ENCODE measurements at regions not wholly inside any gene's neighbourhood (a gene's known extent, or its start where the extent isn't known, plus 50 kb on each side); places are given as distances from the start of the nearest gene placed in this dataset.

DNA sequence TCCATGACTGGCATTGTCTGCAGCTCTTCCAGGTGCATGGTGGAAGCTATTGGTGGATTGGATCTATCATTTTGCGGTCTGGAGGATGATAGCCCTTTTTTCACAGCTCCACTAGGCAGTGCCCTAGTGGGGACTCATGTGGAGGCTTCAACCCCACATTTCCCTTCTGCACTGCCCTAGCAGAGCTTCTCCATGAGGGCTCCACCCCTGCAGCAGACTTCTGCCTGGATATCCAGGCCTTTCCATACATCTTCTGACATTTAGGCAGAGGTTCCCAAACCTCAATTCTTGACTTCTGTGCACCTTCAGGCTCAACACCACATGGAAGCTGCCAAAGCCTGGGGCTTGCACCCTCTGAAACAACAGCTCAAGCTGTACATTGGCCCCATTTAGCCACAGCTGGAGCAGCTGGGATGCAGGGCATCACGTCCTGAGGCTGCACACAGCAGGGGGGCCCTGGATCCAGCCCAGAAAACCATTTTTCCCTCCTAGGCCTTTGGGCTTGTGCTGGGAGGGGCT is 800.2 kb upstream of the MIR17HG start:
- ChIA-PET POLR2A (ENCODE audit: low non-redundant PET) (no interaction called here), CTCF (no interaction called here)
- H3K27ac ChIP-seq = no peak overlapping the region
- DNase-seq (ENCODE audit: low spot score) = no peak
- TF ChIP-seq, protein P1, sequence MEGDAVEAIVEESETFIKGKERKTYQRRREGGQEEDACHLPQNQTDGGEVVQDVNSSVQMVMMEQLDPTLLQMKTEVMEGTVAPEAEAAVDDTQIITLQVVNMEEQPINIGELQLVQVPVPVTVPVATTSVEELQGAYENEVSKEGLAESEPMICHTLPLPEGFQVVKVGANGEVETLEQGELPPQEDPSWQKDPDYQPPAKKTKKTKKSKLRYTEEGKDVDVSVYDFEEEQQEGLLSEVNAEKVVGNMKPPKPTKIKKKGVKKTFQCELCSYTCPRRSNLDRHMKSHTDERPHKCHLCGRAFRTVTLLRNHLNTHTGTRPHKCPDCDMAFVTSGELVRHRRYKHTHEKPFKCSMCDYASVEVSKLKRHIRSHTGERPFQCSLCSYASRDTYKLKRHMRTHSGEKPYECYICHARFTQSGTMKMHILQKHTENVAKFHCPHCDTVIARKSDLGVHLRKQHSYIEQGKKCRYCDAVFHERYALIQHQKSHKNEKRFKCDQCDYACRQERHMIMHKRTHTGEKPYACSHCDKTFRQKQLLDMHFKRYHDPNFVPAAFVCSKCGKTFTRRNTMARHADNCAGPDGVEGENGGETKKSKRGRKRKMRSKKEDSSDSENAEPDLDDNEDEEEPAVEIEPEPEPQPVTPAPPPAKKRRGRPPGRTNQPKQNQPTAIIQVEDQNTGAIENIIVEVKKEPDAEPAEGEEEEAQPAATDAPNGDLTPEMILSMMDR (conservative IDR thresholded peaks at IDR 0.05; ENCODE audit: low read depth) = no peak

DNA sequence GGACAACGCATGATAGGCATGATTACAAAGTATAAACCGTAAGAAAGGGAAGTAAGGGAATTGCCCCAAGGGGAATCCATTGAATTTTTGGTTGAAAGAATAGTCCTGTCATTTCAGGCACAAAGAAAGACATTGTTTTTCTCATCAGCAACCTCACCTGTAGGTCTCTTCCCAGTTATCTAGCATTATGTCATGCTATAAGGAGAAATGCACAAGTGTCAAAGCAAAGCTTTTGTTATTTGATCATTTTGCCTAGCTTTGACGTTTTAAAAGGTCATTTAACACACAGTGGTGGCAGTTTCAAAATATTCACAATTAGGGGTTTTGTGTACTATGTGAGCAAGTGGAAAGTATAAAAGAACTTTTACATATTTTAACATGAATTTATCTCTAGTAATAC is 796.2 kb upstream of the MIR17HG start:
- TF ChIP-seq, protein P1 (conservative IDR thresholded peaks at IDR 0.05; ENCODE audit: low read depth) = no peak
- DNase-seq (ENCODE audit: low spot score) = no peak
- H3K27ac ChIP-seq = no peak overlapping the region
- POLR2A ChIA-PET (ENCODE audit: low non-redundant PET) = no interaction called here
- CTCF ChIA-PET = interaction anchor here (0.6 kb wide), 1 partner anchor 1151 kb away, joined by 5 read pairs; no protein-coding TSS in a partner anchor

DNA sequence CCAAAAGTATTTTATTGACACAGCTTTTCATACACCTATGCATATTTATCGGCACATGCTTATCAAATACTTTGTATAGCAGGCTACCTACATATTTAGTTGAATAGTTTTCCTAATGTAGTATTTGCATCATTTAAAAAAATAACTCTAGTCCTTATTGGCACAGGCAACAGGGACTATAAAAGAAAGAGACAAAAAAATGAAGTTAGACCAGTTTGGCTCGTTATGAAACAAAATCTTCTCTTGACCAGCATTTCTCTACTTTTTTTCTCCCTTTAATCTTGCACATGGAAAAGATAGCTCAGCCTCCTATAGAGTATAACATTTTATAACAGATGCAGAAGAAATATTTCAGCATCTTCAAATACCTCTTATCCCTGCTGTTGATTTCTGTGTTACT is 794.8 kb upstream of the MIR17HG start:
- DNase-seq (ENCODE audit: low spot score) = peak; percentile 3
- TF ChIP-seq, protein P1 (conservative IDR thresholded peaks at IDR 0.05; ENCODE audit: low read depth) = no peak
- ChIA-PET CTCF (no interaction called here), POLR2A (ENCODE audit: low non-redundant PET) (no interaction called here)
- H3K27ac ChIP-seq = no peak overlapping the region

- no peak for DNase-seq (ENCODE audit: low spot score)
- CTCF ChIA-PET = no interaction called here
- TF ChIP-seq, protein P1 (conservative IDR thresholded peaks at IDR 0.05; ENCODE audit: low read depth) = no peak
- POLR2A ChIA-PET (ENCODE audit: low non-redundant PET) = no interaction called here
- H3K27ac ChIP-seq = no peak overlapping the region
These were observed 794.3 kb upstream of the MIR17HG start for GRCh38 chr13:90553159-90553558.

DNA sequence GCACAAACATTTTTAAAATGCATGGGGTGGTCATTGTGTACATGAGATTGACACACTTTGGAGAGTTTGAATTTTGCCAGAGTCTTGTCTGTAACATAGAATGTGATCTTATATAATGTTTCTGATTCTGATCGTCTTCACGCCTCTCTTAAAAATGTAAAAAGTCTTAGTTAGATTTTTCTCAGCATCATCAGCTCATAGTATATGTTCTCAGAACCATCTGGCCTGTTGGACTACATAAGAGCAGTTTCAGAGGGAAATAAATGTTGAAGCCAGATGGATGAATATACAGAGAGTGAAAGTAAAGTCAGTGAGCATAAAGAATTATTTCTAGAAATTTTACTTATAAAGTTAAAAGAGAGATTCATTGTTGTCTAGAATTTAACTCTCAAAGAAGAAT is 789.9 kb upstream of the MIR17HG start:
- no peak overlapping the region for H3K27ac ChIP-seq
- ChIA-PET CTCF (no interaction called here), POLR2A (ENCODE audit: low non-redundant PET) (no interaction called here)
- DNase-seq (ENCODE audit: low spot score) = no peak
- TF ChIP-seq, protein P1 (conservative IDR thresholded peaks at IDR 0.05; ENCODE audit: low read depth) = no peak

- no peak for DNase-seq (ENCODE audit: low spot score)
- no peak overlapping the region for H3K27ac ChIP-seq
- TF ChIP-seq, protein P1 (conservative IDR thresholded peaks at IDR 0.05; ENCODE audit: low read depth) = no peak
- POLR2A ChIA-PET (ENCODE audit: low non-redundant PET) = no interaction called here
- CTCF ChIA-PET = no interaction called here
These were observed 785.0 kb upstream of the MIR17HG start for GRCh38 chr13:90562443-90562842.

GRCh38 chr13:90564096-90564495 is 783.4 kb upstream of the MIR17HG start:
- TF ChIP-seq, protein P1 (conservative IDR thresholded peaks at IDR 0.05; ENCODE audit: low read depth) = no peak
- no peak for DNase-seq (ENCODE audit: low spot score)
- CTCF ChIA-PET = no interaction called here
- no peak overlapping the region for H3K27ac ChIP-seq
- POLR2A ChIA-PET (ENCODE audit: low non-redundant PET) = no interaction called here

Data from RWPE1 (cell line).